ENCODE measurements at regions not wholly inside any gene's neighbourhood (a gene's known extent, or its start where the extent isn't known, plus 50 kb on each side); places are given as distances from the start of the nearest gene placed in this dataset.

DNA sequence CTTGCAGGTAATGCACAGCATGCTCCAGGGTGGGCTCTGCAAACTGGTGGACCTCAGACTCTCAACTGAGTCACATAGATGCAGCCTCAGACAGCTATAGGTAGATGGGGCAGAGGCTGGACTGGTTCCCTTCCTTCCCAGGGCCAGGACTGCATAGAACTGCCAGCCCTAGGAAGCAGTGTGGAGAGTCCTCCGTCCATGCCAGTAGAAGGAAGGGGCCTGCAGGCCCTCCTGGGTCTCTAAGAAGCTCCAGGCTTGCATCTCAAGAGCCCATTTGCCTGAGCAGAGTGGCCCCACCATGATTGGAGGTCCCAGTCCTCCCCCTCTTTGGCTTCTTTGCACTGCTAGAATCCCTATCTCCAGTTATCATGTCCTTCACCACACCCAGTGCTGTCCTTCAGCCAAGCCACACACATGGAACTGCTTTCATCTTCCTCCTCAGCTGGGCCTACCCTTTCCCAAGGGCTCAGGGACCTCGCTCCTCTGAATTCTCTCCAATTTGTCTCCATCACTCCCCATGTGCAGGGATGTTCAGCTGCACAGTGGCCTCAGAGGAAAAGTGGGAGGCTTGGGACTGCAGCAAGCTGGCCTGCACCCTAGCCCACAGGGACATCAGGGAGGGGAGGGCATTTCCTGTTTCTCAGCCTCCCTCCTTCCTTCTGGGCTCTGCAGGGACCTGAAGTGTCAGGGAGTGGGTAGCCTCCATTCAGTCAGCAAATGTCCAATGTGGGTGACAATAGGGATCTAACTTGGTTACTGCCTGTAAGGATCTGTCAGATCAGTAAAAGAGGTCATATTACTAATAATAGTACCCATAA, 146.0 kb downstream of the PJA1 start:
- Histone ChIP-seq H3K36me3 (no peaks in the 10 kb centered on the region), H3K4me1 (peaks cover 0 to 17% (median 10%) of the 10 kb centered on the region in 4 donors), H3K9me3 (no peaks in the 10 kb centered on the region), H3K4me3 (no peak overlapping the region), H3K27ac (no peak overlapping the region), H3K27me3 (peaks cover 0 to 7% (median 0%) of the 10 kb centered on the region in 3 donors)
- intact Hi-C loops (cut with DNase I; ENCODE audit: low total_unique reads), result no loop called here
- 55 to 75% (median 64%) methylated on average over 1 to 2 of the region's 2 CpGs for WGBS, 5 donors
- DNase-seq, result peak in 1 of 2 donors; percentile 6
- TF ChIP-seq EP300 (IDR thresholded peaks at IDR 0.05) (no peak), POLR2AphosphoS5 (IDR thresholded peaks at IDR 0.05) (no peak), POLR2A (IDR thresholded peaks at IDR 0.05) (no peak)
- TF ChIP-seq, protein P1, sequence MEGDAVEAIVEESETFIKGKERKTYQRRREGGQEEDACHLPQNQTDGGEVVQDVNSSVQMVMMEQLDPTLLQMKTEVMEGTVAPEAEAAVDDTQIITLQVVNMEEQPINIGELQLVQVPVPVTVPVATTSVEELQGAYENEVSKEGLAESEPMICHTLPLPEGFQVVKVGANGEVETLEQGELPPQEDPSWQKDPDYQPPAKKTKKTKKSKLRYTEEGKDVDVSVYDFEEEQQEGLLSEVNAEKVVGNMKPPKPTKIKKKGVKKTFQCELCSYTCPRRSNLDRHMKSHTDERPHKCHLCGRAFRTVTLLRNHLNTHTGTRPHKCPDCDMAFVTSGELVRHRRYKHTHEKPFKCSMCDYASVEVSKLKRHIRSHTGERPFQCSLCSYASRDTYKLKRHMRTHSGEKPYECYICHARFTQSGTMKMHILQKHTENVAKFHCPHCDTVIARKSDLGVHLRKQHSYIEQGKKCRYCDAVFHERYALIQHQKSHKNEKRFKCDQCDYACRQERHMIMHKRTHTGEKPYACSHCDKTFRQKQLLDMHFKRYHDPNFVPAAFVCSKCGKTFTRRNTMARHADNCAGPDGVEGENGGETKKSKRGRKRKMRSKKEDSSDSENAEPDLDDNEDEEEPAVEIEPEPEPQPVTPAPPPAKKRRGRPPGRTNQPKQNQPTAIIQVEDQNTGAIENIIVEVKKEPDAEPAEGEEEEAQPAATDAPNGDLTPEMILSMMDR (IDR thresholded peaks at IDR 0.05), result no peak

DNA sequence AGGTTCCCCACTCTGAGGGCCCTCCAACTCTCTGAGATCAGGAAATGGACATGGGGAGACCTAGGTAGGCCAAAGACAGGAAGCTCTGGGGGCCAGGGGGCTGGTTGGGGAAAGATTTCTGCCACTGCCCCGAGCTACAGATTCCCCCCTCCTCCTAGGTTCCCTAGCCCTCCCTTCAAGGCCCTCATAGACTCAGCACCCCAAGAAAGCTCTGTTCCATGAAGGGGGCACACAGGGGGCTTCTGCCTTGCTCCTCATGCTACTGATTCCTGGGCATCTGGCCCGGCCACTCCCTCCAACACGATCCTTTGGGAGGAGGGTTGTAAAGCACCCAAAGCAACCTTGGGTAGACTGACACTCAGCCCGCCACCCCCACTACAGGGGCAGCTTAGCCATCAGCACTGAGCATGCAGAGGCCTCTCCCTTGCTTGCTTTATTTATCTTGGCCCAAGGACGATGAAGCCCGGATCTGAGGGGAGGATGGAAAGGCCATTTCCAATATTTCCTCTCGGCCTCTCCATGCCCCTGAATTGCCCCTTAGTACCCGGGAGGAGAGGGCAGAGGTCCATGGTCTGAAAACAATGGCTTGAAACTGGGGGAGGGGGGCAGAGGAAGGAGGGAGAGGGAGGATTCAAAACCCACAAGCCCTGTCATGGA, 146.7 kb downstream of the PJA1 start:
- Histone ChIP-seq H3K27ac (no peak overlapping the region), H3K9me3 (no peaks in the 10 kb centered on the region), H3K4me3 (no peak overlapping the region), H3K4me1 (peaks cover 0 to 14% (median 10%) of the 10 kb centered on the region in 4 donors), H3K36me3 (no peaks in the 10 kb centered on the region), H3K27me3 (peaks cover 0 to 7% (median 0%) of the 10 kb centered on the region in 3 donors)
- WGBS, 5 donors, result 42 to 57% (median 56%) methylated on average over 5 to 8 of the region's 8 CpGs
- TF ChIP-seq, protein P1 (IDR thresholded peaks at IDR 0.05), result no peak
- no peak for TF ChIP-seq EP300 (IDR thresholded peaks at IDR 0.05)
- TF ChIP-seq POLR2AphosphoS5 (IDR thresholded peaks at IDR 0.05), result no peak
- TF ChIP-seq POLR2A (IDR thresholded peaks at IDR 0.05), result no peak
- intact Hi-C loops (cut with DNase I; ENCODE audit: low total_unique reads), result no loop called here
- DNase-seq, result peak in 1 of 2 donors; percentile 14

DNA sequence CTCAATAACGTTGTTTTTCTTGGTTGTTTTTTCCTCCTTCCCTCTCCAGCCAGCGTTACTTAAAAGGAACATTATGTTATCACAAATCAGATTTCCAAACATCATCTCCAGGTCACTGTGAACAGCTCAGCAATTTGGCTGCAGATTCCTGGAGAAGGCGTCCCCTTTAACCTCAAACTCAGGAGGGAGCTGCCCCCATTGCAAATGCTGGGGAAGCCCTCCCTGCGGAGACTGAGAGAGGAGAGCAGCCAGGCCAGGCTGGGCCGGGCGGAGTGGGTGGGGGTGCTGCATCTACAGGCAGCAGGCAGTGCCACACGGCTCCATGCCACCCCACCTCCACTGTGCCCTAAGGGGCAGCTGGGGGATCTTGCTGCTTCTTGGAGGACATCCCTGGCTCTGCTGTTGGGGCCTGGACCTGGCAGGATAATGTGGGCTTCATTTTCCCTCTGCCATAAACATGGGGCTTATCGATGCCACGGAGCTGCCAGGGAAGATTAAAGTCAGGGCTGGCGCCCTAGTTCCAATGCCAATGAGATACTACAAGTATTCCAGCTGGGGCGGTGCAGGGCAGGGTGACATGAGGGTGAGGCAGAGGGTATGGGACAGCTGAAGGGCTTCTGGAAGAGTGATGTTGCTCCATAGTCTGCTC, 148.8 kb downstream of the PJA1 start:
- Histone ChIP-seq H3K9me3 (no peaks in the 10 kb centered on the region), H3K36me3 (no peaks in the 10 kb centered on the region), H3K4me1 (peaks cover 0 to 14% (median 10%) of the 10 kb centered on the region in 4 donors), H3K4me3 (no peak overlapping the region), H3K27me3 (peaks cover 0 to 7% (median 0%) of the 10 kb centered on the region in 3 donors), H3K27ac (peak overlapping the region in 1 of 5 donors; percentile 42)
- intact Hi-C loops (cut with DNase I; ENCODE audit: low total_unique reads), result no loop called here
- DNase-seq, result peak in 1 of 2 donors; percentile 15
- TF ChIP-seq EP300 (IDR thresholded peaks at IDR 0.05) (no peak), POLR2AphosphoS5 (IDR thresholded peaks at IDR 0.05) (no peak), POLR2A (IDR thresholded peaks at IDR 0.05) (no peak)
- TF ChIP-seq, protein P1 (IDR thresholded peaks at IDR 0.05), result no peak
- 24 to 51% (median 41%) methylated on average over 7 to 11 of the region's 11 CpGs for WGBS, 5 donors

DNA sequence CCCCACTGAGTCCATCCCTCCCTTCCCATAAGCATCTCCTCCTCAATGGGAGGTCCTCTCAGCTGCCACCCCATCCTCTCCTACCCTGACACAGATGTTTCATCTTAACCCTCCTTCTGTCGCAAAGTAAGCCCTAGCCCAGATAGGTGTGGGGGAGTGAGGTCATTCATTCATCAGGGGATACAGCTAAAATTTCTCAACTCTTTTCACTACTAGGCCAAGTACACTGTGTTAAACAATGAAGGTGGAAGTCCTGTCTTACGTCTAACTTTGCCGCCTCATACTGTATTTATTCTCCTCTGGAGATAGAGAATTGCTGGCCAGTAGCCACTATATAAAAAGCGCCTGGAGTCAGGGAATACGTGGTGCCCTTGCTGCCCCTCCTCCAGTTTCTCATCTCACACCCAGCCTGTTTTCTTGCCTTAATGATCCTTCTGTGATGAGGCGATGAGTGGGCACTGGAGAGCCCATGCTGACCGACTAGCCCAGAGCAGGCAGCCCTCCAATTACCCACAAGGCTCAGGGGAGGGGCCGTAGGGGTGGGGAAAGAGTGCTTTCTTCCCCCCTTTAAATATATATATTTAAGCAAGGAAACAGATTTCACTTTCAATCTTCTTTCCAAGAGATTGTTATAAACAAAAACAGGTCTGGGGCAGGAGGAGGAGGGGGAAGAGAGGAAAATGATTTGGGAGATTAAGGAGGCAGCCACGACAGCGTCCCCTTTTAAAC, 149.5 kb downstream of the PJA1 start:
- H3K27ac ChIP-seq, result peak overlapping the region in 1 of 5 donors; percentile 42
- intact Hi-C loops (cut with DNase I; ENCODE audit: low total_unique reads), result no loop called here

More for the DNA sequence above, 149.5 kb downstream of the PJA1 start:
- DNase-seq, result peak in 1 of 2 donors; percentile 37
- peaks cover 0 to 14% (median 10%) of the 10 kb centered on the region in 4 donors for H3K4me1 ChIP-seq
- H3K27me3 ChIP-seq, result peaks cover 0 to 7% (median 0%) of the 10 kb centered on the region in 3 donors
- no peak overlapping the region for H3K4me3 ChIP-seq
- no peaks in the 10 kb centered on the region for H3K9me3 ChIP-seq
- no peaks in the 10 kb centered on the region for H3K36me3 ChIP-seq
- 34 to 52% (median 45%) methylated on average over 10 of the region's 10 CpGs for WGBS, 5 donors
- TF ChIP-seq EP300 (IDR thresholded peaks at IDR 0.05) (no peak), POLR2A (IDR thresholded peaks at IDR 0.05) (no peak)
- TF ChIP-seq, protein P1 (IDR thresholded peaks at IDR 0.05), result no peak

Data from stomach (tissue), 8 donors.